ENCODE measurements at regions not wholly inside any gene's neighbourhood (a gene's known extent, or its start where the extent isn't known, plus 50 kb on each side); places are given as distances from the start of the nearest gene placed in this dataset.

- no peak for ATAC-seq
- no peak for TF ChIP-seq ESRRG (CRISPR knock-in tag; IDR thresholded peaks at IDR 0.05)
- TF ChIP-seq CSDC2 (CRISPR knock-in tag; IDR thresholded peaks at IDR 0.05), result no peak
- TF ChIP-seq CSRNP3 (CRISPR knock-in tag; IDR thresholded peaks at IDR 0.05), result no peak
- no peak for TF ChIP-seq ISL1 (CRISPR knock-in tag; IDR thresholded peaks at IDR 0.05)
- TF ChIP-seq PATZ1 (CRISPR knock-in tag; IDR thresholded peaks at IDR 0.05; ENCODE audit: borderline replicate concordance), result no peak
- TF ChIP-seq CREB5 (CRISPR knock-in tag; IDR thresholded peaks at IDR 0.05; ENCODE audit: low read depth), result no peak
- TF ChIP-seq ZC3H10 (CRISPR knock-in tag; IDR thresholded peaks at IDR 0.05), result no peak
- TF ChIP-seq BACH2 (CRISPR knock-in tag; IDR thresholded peaks at IDR 0.05; ENCODE audit: borderline replicate concordance), result no peak
- TF ChIP-seq ZNF565 (CRISPR knock-in tag; conservative IDR thresholded peaks at IDR 0.05; ENCODE audit: low read depth), result no peak
- no peak for TF ChIP-seq PPARA (CRISPR knock-in tag; IDR thresholded peaks at IDR 0.05; ENCODE audit: borderline replicate concordance)
- no peak for TF ChIP-seq SNAI2 (CRISPR knock-in tag; IDR thresholded peaks at IDR 0.05)
- TF ChIP-seq TOX (CRISPR knock-in tag; IDR thresholded peaks at IDR 0.05; ENCODE audit: borderline replicate concordance), result no peak
- TF ChIP-seq ZFP30 (CRISPR knock-in tag; IDR thresholded peaks at IDR 0.05), result no peak
- no peak for TF ChIP-seq ARNTL (CRISPR knock-in tag; IDR thresholded peaks at IDR 0.05; ENCODE audit: borderline replicate concordance, low read depth)
- TF ChIP-seq ZNF8 (CRISPR knock-in tag; IDR thresholded peaks at IDR 0.05), result no peak
- no peak for TF ChIP-seq ZFP3 (CRISPR knock-in tag; IDR thresholded peaks at IDR 0.05)
- no peak for TF ChIP-seq POU6F1 (CRISPR knock-in tag; IDR thresholded peaks at IDR 0.05; ENCODE audit: borderline replicate concordance, low read depth)
- TF ChIP-seq ZNF70 (CRISPR knock-in tag; IDR thresholded peaks at IDR 0.05), result no peak
- no peak for TF ChIP-seq OSR1 (CRISPR knock-in tag; IDR thresholded peaks at IDR 0.05)
Observed at GRCh38 chr5:136420168-136420898, 55.0 kb upstream of the TRPC7 start.

- no peak for TF ChIP-seq GLIS3 (CRISPR knock-in tag; IDR thresholded peaks at IDR 0.05)
- no peak for TF ChIP-seq CSDC2 (CRISPR knock-in tag; IDR thresholded peaks at IDR 0.05)
- ATAC-seq, result no peak
Observed at GRCh38 chr5:136418301-136418700, 53.0 kb upstream of the TRPC7 start.

Data from SK-N-SH treated with all-trans-retinoic acid at 6 μM for 48 hours (cell line).